Ishikawa (cell line): ENCODE measurements at regions not wholly inside any gene's neighbourhood (a gene's known extent, or its start where the extent isn't known, plus 50 kb on each side); places are given as distances from the start of the nearest gene placed in this dataset.

Experiments used
- CEBPB ChIP-seq: IDR thresholded peaks from 2 replicates; pipeline ENCODE4 v1.6.1; 2012
- EGR1 ChIP-seq: IDR thresholded peaks from 2 replicates; pipeline ENCODE4 v1.6.1; 2012
- EP300 ChIP-seq: IDR thresholded peaks from 2 replicates; pipeline ENCODE4 v1.6.1; 2012; ENCODE audit warnings: borderline replicate concordance
- FOXM1 ChIP-seq: IDR thresholded peaks from 2 replicates; pipeline ENCODE4 v1.6.1; 2012; ENCODE audit warnings: low read depth, borderline replicate concordance
- NFIC ChIP-seq: IDR thresholded peaks from 2 replicates; pipeline ENCODE4 v1.6.1; 2012
- RAD21 ChIP-seq: IDR thresholded peaks from 2 replicates; pipeline ENCODE4 v1.6.1; 2012; ENCODE audit warnings: low read depth
- TCF12 ChIP-seq: IDR thresholded peaks from 2 replicates; pipeline ENCODE4 v1.6.1; 2012; ENCODE audit warnings: low read depth
- TEAD4 ChIP-seq: IDR thresholded peaks from 2 replicates; pipeline ENCODE4 v1.6.1; 2012
- YY1 ChIP-seq: IDR thresholded peaks from 2 replicates; pipeline ENCODE4 v1.6.1; 2012; ENCODE audit warnings: low read depth
- ZBTB7A ChIP-seq: IDR thresholded peaks from 2 replicates; pipeline ENCODE4 v1.6.1; 2012; ENCODE audit warnings: low read depth
- TF ChIP-seq, protein P1 (sequence below): IDR thresholded peaks from 2 replicates; pipeline ENCODE4 v1.6.1; 2012
- TF ChIP-seq, protein P2 (sequence below): IDR thresholded peaks from 2 replicates; pipeline ENCODE4 v1.6.1; 2012; ENCODE audit warnings: low read depth, mild to moderate bottlenecking

DNA sequence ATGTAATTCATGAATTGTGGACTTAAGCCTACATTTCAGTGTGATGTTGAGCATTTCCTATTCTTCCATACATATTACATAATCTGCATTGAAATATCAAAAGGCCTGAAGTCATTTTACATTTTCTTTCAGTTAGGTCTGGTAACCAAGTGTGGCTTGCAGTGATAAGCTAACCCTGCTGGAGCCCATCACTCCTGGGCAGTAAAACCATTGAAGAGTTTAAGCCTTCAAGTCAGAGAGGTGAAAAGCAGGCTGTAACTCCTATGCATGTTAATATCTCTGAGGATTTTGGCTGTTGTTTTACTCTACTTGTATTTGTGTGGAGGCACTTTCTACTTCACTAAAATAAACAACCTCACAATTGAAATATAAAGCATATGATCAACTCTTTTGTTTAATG is 248.8 kb downstream of the SLITRK5 start:
- TF ChIP-seq EP300 (no peak), RAD21 (no peak), YY1 (no peak), TCF12 (no peak), ZBTB7A (no peak), EGR1 (no peak), TEAD4 (no peak), CEBPB (no peak), NFIC (no peak), FOXM1 (no peak)
- TF ChIP-seq, protein P1, sequence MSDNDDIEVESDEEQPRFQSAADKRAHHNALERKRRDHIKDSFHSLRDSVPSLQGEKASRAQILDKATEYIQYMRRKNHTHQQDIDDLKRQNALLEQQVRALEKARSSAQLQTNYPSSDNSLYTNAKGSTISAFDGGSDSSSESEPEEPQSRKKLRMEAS, result no peak
- TF ChIP-seq, protein P2, sequence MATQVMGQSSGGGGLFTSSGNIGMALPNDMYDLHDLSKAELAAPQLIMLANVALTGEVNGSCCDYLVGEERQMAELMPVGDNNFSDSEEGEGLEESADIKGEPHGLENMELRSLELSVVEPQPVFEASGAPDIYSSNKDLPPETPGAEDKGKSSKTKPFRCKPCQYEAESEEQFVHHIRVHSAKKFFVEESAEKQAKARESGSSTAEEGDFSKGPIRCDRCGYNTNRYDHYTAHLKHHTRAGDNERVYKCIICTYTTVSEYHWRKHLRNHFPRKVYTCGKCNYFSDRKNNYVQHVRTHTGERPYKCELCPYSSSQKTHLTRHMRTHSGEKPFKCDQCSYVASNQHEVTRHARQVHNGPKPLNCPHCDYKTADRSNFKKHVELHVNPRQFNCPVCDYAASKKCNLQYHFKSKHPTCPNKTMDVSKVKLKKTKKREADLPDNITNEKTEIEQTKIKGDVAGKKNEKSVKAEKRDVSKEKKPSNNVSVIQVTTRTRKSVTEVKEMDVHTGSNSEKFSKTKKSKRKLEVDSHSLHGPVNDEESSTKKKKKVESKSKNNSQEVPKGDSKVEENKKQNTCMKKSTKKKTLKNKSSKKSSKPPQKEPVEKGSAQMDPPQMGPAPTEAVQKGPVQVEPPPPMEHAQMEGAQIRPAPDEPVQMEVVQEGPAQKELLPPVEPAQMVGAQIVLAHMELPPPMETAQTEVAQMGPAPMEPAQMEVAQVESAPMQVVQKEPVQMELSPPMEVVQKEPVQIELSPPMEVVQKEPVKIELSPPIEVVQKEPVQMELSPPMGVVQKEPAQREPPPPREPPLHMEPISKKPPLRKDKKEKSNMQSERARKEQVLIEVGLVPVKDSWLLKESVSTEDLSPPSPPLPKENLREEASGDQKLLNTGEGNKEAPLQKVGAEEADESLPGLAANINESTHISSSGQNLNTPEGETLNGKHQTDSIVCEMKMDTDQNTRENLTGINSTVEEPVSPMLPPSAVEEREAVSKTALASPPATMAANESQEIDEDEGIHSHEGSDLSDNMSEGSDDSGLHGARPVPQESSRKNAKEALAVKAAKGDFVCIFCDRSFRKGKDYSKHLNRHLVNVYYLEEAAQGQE, result no peak
